IgD-negative memory B cell (primary cell): ENCODE measurements at regions not wholly inside any gene's neighbourhood (a gene's known extent, or its start where the extent isn't known, plus 50 kb on each side); places are given as distances from the start of the nearest gene placed in this dataset.

Source experiments
- H3K27ac Mint-ChIP-seq, 3 donors: one replicate each; pipeline ENCODE4 v1.8.0; 2020 to 2022; ENCODE audit warnings: mild to moderate bottlenecking in 3 of 3, mixed read lengths in 3 of 3, moderate library complexity in 1 of 3
- H3K27me3 Mint-ChIP-seq: one replicate; pipeline ENCODE4 v1.8.0; 2021; ENCODE audit warnings: mixed read lengths
- H3K36me3 Mint-ChIP-seq: one replicate; pipeline ENCODE4 v1.8.0; 2020; ENCODE audit warnings: mild to moderate bottlenecking, mixed read lengths
- H3K4me1 Mint-ChIP-seq, 3 donors: one replicate each; pipeline ENCODE4 v1.8.0; 2020 to 2022; ENCODE audit warnings: mixed read lengths in 3 of 3, mild to moderate bottlenecking in 1 of 3
- H3K4me3 Mint-ChIP-seq, 4 donors: one replicate each; pipeline ENCODE4 v1.8.0; 2020 to 2022; ENCODE audit warnings: mild to moderate bottlenecking in 4 of 4, mixed read lengths in 4 of 4, moderate library complexity in 3 of 4
- H3K9me3 Mint-ChIP-seq, 3 donors: one replicate each; pipeline ENCODE4 v1.8.0; 2020 to 2021; ENCODE audit warnings: mixed read lengths in 3 of 3, mild to moderate bottlenecking in 1 of 3

GRCh38 chr11:130785380-130786116, 130.7 kb downstream of the SNX19 start:
- Mint-ChIP-seq H3K36me3 (no peaks in the 10 kb centered on the region), H3K4me1 (no peaks in the 10 kb centered on the region), H3K27ac (no peak overlapping the region), H3K4me3 (no peak overlapping the region), H3K27me3 (peaks cover 6% of the 10 kb centered on the region), H3K9me3 (peaks cover 0 to 2% (median 2%) of the 10 kb centered on the region in 3 donors)

- Mint-ChIP-seq H3K4me3 (no peak overlapping the region), H3K4me1 (no peaks in the 10 kb centered on the region), H3K27ac (no peak overlapping the region)
Measured at GRCh38 chr11:130786586-130786985, 129.7 kb downstream of the SNX19 start.

GRCh38 chr11:130787092-130787616, 129.1 kb downstream of the SNX19 start:
- Mint-ChIP-seq H3K27ac (no peak overlapping the region), H3K9me3 (peaks cover 3 to 12% (median 5%) of the 10 kb centered on the region in 3 donors), H3K36me3 (peaks cover 2% of the 10 kb centered on the region), H3K27me3 (peaks cover 7% of the 10 kb centered on the region), H3K4me1 (no peaks in the 10 kb centered on the region), H3K4me3 (no peak overlapping the region)

More at GRCh38 chr11:130786586-130786985, 129.7 kb downstream of the SNX19 start:
- Mint-ChIP-seq H3K36me3 (peaks cover 2% of the 10 kb centered on the region), H3K27me3 (peaks cover 7% of the 10 kb centered on the region), H3K9me3 (peaks cover 3 to 12% (median 5%) of the 10 kb centered on the region in 3 donors)

GRCh38 chr11:130787973-130788570, 128.2 kb downstream of the SNX19 start:
- H3K9me3 Mint-ChIP-seq, result peaks cover 3 to 12% (median 5%) of the 10 kb centered on the region in 3 donors
- H3K4me3 Mint-ChIP-seq, result no peak overlapping the region
- no peaks in the 10 kb centered on the region for H3K4me1 Mint-ChIP-seq
- H3K27ac Mint-ChIP-seq, result no peak overlapping the region
- peaks cover 12% of the 10 kb centered on the region for H3K27me3 Mint-ChIP-seq
- peaks cover 2% of the 10 kb centered on the region for H3K36me3 Mint-ChIP-seq

- Mint-ChIP-seq H3K4me1 (no peaks in the 10 kb centered on the region), H3K27ac (no peak overlapping the region), H3K27me3 (peaks cover 12% of the 10 kb centered on the region), H3K4me3 (no peak overlapping the region), H3K9me3 (peaks cover 3 to 12% (median 5%) of the 10 kb centered on the region in 3 donors), H3K36me3 (peaks cover 2% of the 10 kb centered on the region)
Measured at GRCh38 chr11:130789056-130789640, 127.1 kb downstream of the SNX19 start.

GRCh38 chr11:130790689-130791088, 125.6 kb downstream of the SNX19 start:
- Mint-ChIP-seq H3K9me3 (peaks cover 3 to 12% (median 5%) of the 10 kb centered on the region in 3 donors), H3K36me3 (peaks cover 2% of the 10 kb centered on the region), H3K4me3 (peak overlapping the region in 1 of 4 donors; percentile 14), H3K27ac (no peak overlapping the region), H3K4me1 (no peaks in the 10 kb centered on the region), H3K27me3 (peaks cover 12% of the 10 kb centered on the region)

GRCh38 chr11:130792772-130793171, 123.5 kb downstream of the SNX19 start:
- Mint-ChIP-seq H3K4me3 (no peak overlapping the region), H3K4me1 (no peaks in the 10 kb centered on the region), H3K27ac (no peak overlapping the region), H3K9me3 (peaks cover 5 to 19% (median 10%) of the 10 kb centered on the region in 3 donors), H3K36me3 (peaks cover 2% of the 10 kb centered on the region), H3K27me3 (peaks cover 6% of the 10 kb centered on the region)

DNA sequence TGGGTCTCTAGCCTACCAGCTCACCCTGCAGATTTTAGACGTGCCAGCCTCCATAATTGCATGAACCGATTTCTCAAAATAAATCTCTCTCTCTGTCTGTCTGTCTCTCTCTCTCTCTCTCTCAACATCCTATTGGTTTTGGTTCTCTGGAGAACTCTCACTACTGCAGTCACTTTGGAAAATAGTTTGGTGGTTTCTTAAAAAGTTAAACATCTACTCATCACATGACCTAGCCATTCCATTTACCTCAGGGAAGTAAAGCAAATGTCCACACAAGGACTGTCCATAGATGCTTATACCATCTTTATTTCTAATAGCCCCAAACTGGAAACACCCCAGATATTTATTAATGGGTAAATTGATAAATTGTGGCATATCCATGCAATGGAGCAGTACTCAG, 119.5 kb downstream of the SNX19 start:
- Mint-ChIP-seq H3K4me1 (no peaks in the 10 kb centered on the region), H3K4me3 (no peak overlapping the region), H3K9me3 (peaks cover 2 to 12% (median 8%) of the 10 kb centered on the region in 3 donors), H3K36me3 (peaks cover 3% of the 10 kb centered on the region), H3K27me3 (peaks cover 9% of the 10 kb centered on the region), H3K27ac (no peak overlapping the region)

- Mint-ChIP-seq H3K9me3 (peaks cover 2 to 12% (median 8%) of the 10 kb centered on the region in 3 donors), H3K4me1 (no peaks in the 10 kb centered on the region), H3K4me3 (no peak overlapping the region), H3K36me3 (peaks cover 3% of the 10 kb centered on the region), H3K27ac (no peak overlapping the region), H3K27me3 (peaks cover 4% of the 10 kb centered on the region)
Measured at GRCh38 chr11:130798280-130798679, 118.0 kb downstream of the SNX19 start.

DNA sequence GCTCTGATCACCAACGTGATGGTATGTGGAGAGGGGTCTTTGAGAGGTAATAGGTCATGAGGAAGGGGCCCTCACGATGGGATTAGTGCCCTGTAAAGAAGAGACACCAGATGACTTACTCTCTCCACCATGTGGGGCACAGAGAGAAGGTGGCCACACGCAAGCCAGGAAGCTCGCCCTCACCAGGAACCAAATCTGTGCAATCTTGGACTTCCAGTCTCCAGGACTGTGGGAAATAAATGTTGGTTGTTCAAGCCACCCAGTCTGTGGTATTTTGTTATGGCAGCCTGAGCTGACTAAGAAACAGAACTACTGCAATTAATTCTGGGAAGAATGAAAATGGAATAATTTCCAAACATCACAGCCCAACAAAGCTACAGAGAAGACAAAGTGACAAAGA, 117.5 kb downstream of the SNX19 start:
- Mint-ChIP-seq H3K36me3 (peaks cover 3% of the 10 kb centered on the region), H3K4me3 (no peak overlapping the region), H3K27me3 (peaks cover 4% of the 10 kb centered on the region), H3K9me3 (peaks cover 3 to 12% (median 8%) of the 10 kb centered on the region in 3 donors), H3K4me1 (no peaks in the 10 kb centered on the region), H3K27ac (no peak overlapping the region)

GRCh38 chr11:130801333-130802122, 114.8 kb downstream of the SNX19 start:
- H3K27me3 Mint-ChIP-seq, result peaks cover 7% of the 10 kb centered on the region

GRCh38 chr11:130802567-130802966, 113.7 kb downstream of the SNX19 start:
- no peak overlapping the region for H3K4me3 Mint-ChIP-seq
- no peak overlapping the region for H3K27ac Mint-ChIP-seq
- H3K9me3 Mint-ChIP-seq, result peaks cover 0 to 10% (median 1%) of the 10 kb centered on the region in 3 donors
- peaks cover 3% of the 10 kb centered on the region for H3K36me3 Mint-ChIP-seq
- H3K27me3 Mint-ChIP-seq, result peaks cover 8% of the 10 kb centered on the region
- H3K4me1 Mint-ChIP-seq, result no peaks in the 10 kb centered on the region

More at GRCh38 chr11:130801333-130802122, 114.8 kb downstream of the SNX19 start:
- Mint-ChIP-seq H3K4me1 (no peaks in the 10 kb centered on the region), H3K9me3 (peaks cover 3 to 13% (median 5%) of the 10 kb centered on the region in 3 donors), H3K36me3 (peaks cover 3% of the 10 kb centered on the region), H3K4me3 (no peak overlapping the region), H3K27ac (no peak overlapping the region)

DNA sequence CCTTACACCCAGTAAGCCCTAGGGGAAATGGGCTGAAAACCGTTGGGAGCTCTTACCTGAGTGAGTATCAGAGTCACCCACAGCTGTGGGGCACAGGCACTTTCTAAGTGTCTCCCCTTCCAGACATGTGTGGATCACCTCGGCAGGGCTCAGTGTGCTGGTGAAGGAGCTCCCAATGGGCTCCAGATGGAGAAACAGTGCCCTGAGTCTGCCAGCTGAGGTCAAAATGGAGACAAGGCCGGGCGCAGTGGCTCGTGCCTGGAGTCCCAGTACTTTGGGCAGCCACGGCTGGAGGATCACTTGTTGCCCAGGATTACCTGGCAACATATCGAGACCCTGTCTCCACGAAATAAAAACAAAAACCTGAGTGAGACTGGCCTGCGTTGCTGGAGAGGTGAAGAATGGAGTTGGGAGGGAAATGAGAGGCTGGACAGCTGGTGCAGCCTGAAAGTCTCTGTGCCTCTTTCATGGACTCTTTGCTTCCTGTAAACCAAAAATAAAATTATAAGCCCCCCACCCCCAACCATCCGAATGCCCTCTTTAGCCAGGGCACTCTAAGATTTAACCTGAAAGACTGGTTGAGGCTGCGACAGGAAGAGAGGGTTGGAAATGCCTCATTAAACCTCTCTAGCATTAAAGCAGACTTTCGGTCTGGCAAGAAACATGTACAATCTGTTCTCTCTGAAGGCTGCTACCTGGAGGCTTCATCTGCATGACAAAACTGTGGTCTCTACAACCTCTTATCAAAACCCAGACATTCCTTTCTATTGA, 111.8 kb downstream of the SNX19 start:
- H3K4me1 Mint-ChIP-seq, result no peaks in the 10 kb centered on the region
- peaks cover 6% of the 10 kb centered on the region for H3K27me3 Mint-ChIP-seq
- no peaks in the 10 kb centered on the region for H3K36me3 Mint-ChIP-seq
- H3K9me3 Mint-ChIP-seq, result peaks cover 0 to 3% (median 1%) of the 10 kb centered on the region in 3 donors
- no peak overlapping the region for H3K27ac Mint-ChIP-seq
- H3K4me3 Mint-ChIP-seq, result no peak overlapping the region

DNA sequence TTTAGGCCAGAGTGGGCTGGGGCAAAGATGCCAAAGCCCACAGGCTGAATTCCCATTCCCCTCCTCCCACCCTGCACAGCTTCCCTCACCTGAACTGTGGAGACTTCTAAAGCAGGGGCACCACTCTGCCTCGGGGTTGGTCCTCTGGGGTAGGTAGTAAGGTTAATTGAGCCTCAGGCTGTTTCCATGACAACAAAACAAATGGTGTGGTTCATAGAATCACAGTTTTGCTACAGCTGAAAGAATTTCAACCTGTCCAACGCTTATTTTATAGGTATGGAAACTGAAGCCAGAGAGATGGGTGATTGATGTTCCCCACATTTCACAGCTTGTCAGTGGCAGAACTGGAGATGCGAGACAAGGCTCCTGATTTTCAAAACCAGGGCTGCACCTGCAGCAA, 109.5 kb downstream of the SNX19 start:
- Mint-ChIP-seq H3K9me3 (peaks cover 0 to 2% (median 1%) of the 10 kb centered on the region in 3 donors), H3K27ac (no peak overlapping the region), H3K36me3 (no peaks in the 10 kb centered on the region), H3K4me3 (no peak overlapping the region), H3K4me1 (no peaks in the 10 kb centered on the region), H3K27me3 (peaks cover 6% of the 10 kb centered on the region)
